ENCODE measurements at regions not wholly inside any gene's neighbourhood (a gene's known extent, or its start where the extent isn't known, plus 50 kb on each side); places are given as distances from the start of the nearest gene placed in this dataset.

GRCh38 chr14:25521616-25522015 lies 471.7 kb upstream of the STXBP6 start:
- H3K4me2 ChIP-seq, result no peak overlapping the region
- no peaks in the 10 kb centered on the region for H3K4me1 ChIP-seq
- no peak overlapping the region for H3K4me3 ChIP-seq
- no peaks in the 10 kb centered on the region for H3K9me3 ChIP-seq
- DNase-seq (ENCODE audit: low read depth in 1 of 2, low spot score in 1 of 2) (no peak), ATAC-seq (no peak), FAIRE-seq (no peak)
- 21% methylated on average over 2 of the region's 2 CpGs for WGBS (ENCODE audit: missing lambda C conversion rate)
- H3K27ac ChIP-seq, result no peak overlapping the region
- ChIA-PET POLR2A (no interaction called here), CTCF (interaction anchor here (1.0 kb wide), 1 partner anchor 16 kb away, joined by 3 read pairs; no protein-coding TSS in a partner anchor)
- TF ChIP-seq CEBPB (IDR thresholded peaks at IDR 0.05) (no peak), SMC3 (IDR thresholded peaks at IDR 0.05) (no peak)

- WGBS (ENCODE audit: missing lambda C conversion rate), result 13% methylated on average over 13 of the region's 13 CpGs
Observed at GRCh38 chr14:25520821-25521220, 470.9 kb upstream of the STXBP6 start.

GRCh38 chr14:25518364-25518763 lies 468.4 kb upstream of the STXBP6 start:
- ChIA-PET POLR2A (no interaction called here), CTCF (interaction anchor here (0.7 kb wide), 1 partner anchor 17 kb away, joined by 3 read pairs; no protein-coding TSS in a partner anchor)
- no peaks in the 10 kb centered on the region for H3K4me1 ChIP-seq
- no peak for TF ChIP-seq HMGXB4 (CRISPR knock-in tag; IDR thresholded peaks at IDR 0.05; ENCODE audit: borderline replicate concordance)
- TF ChIP-seq FOXS1 (CRISPR knock-in tag; IDR thresholded peaks at IDR 0.05), result no peak
- no peak for TF ChIP-seq CEBPB (IDR thresholded peaks at IDR 0.05)
- no peak for TF ChIP-seq HOXB13 (CRISPR knock-in tag; IDR thresholded peaks at IDR 0.05; ENCODE audit: low read depth)
- no peak for TF ChIP-seq MYC (IDR thresholded peaks at IDR 0.05; ENCODE audit: borderline replicate concordance, low read length)
- no peak for TF ChIP-seq ESRRA (IDR thresholded peaks at IDR 0.05; ENCODE audit: borderline replicate concordance, low read length)
- TF ChIP-seq PBX3 (IDR thresholded peaks at IDR 0.05), result no peak
- no peak for TF ChIP-seq KDM1A (IDR thresholded peaks at IDR 0.05; ENCODE audit: low read depth)
- TF ChIP-seq NR3C1 (IDR thresholded peaks at IDR 0.05), result no peak
- TF ChIP-seq ZC3H11A (IDR thresholded peaks at IDR 0.05), result no peak
- no peak for TF ChIP-seq HOXB5 (CRISPR knock-in tag; IDR thresholded peaks at IDR 0.05)
- TF ChIP-seq, protein P1, sequence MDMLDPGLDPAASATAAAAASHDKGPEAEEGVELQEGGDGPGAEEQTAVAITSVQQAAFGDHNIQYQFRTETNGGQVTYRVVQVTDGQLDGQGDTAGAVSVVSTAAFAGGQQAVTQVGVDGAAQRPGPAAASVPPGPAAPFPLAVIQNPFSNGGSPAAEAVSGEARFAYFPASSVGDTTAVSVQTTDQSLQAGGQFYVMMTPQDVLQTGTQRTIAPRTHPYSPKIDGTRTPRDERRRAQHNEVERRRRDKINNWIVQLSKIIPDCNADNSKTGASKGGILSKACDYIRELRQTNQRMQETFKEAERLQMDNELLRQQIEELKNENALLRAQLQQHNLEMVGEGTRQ (IDR thresholded peaks at IDR 0.05), result no peak
- TF ChIP-seq CBX8 (IDR thresholded peaks at IDR 0.05), result no peak
- no peak for TF ChIP-seq POLR2AphosphoS2 (conservative IDR thresholded peaks at IDR 0.05; ENCODE audit: low read length)
- TF ChIP-seq TP53 (CRISPR knock-in tag; IDR thresholded peaks at IDR 0.05), result no peak
- TF ChIP-seq POLR2A (IDR thresholded peaks at IDR 0.05; ENCODE audit: low read length), result no peak
- TF ChIP-seq ZNF302 (CRISPR knock-in tag; IDR thresholded peaks at IDR 0.05), result no peak
- no peaks in the 10 kb centered on the region for H3K9me3 ChIP-seq
- no peak for FAIRE-seq
- no peak for ATAC-seq
- no peak overlapping the region for H3K4me2 ChIP-seq
- DNase-seq (ENCODE audit: low read depth in 1 of 2, low spot score in 1 of 2), result no peak
- no peak overlapping the region for H3K4me3 ChIP-seq
- no peak overlapping the region for H3K27ac ChIP-seq

More at GRCh38 chr14:25520821-25521220, 470.9 kb upstream of the STXBP6 start:
- Histone ChIP-seq H3K27ac (no peak overlapping the region), H3K4me3 (no peak overlapping the region), H3K9me3 (no peaks in the 10 kb centered on the region), H3K4me1 (no peaks in the 10 kb centered on the region), H3K4me2 (no peak overlapping the region)
- ChIA-PET CTCF (no interaction called here), POLR2A (no interaction called here)
- no peak for FAIRE-seq
- ATAC-seq, result no peak
- TF ChIP-seq E2F6 (IDR thresholded peaks at IDR 0.05; ENCODE audit: borderline replicate concordance, low read depth) (no peak), GATA3 (IDR thresholded peaks at IDR 0.05; ENCODE audit: borderline replicate concordance) (no peak), SMC3 (IDR thresholded peaks at IDR 0.05) (no peak), BHLHE40 (IDR thresholded peaks at IDR 0.05; ENCODE audit: low read depth, low read length) (no peak)
- TF ChIP-seq, protein P1 (IDR thresholded peaks at IDR 0.05), result no peak
- DNase-seq (ENCODE audit: low read depth in 1 of 2, low spot score in 1 of 2), result no peak
